Putamen (tissue), 1 donor: ENCODE measurements at regions not wholly inside any gene's neighbourhood (a gene's known extent, or its start where the extent isn't known, plus 50 kb on each side); places are given as distances from the start of the nearest gene placed in this dataset.
A peak's percentile ranks its signal among the peaks of the same experiment; 100 is the strongest.

Experiments
- DNase-seq: peaks from one replicate; pipeline ENCODE4 v3.0.0-alpha.2; 2016; ENCODE audit warnings: low spot score

DNA sequence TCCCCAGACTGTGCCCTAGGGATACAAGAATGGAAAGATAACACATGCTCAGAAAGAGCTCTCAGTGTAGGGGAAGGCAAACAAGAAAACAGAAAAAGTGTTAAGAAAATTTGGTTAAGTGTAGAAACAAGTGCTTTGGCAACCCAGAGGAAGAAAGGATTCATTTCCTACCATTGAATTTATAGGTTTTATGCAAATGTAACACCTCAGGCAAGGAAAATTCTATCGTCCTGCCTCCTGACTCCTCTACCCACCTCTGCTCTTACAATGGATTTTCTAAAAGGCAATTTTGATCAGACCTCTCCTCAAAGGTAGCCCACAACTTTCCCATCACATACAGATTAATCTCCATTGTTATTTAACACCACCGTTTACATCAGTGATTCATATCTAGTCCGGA is 298.7 kb downstream of the RFC3 start:
- DNase-seq = no peak

DNA sequence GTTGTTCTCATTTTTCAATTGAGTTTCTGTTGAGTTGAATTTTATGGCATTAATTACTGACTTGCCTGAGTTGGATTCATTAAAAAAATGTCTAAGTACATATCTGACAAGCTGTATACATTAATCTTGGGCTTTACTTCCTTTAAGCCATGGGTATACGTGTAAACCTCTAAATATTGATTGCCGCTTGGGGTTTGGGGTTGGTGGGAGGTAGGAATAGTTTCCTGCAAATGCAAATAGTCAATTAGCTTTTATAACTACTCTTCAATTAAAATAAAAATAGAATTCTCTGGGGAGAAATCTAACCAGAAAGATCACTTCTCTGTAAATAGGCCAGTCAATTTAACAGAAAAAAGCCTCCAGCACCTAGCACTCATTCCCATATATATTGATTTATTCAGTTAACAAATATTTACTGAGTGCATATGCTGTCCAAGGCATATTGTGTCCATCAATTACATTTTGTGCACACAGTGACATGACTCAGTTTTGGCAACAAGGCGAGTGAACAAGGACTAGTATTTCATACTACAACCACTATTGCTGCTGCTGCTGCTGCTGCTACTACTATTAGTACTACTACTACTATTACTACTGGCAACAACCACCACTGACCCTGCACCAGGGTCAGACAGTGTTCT is 306.8 kb downstream of the RFC3 start:
- no peak for DNase-seq

DNA sequence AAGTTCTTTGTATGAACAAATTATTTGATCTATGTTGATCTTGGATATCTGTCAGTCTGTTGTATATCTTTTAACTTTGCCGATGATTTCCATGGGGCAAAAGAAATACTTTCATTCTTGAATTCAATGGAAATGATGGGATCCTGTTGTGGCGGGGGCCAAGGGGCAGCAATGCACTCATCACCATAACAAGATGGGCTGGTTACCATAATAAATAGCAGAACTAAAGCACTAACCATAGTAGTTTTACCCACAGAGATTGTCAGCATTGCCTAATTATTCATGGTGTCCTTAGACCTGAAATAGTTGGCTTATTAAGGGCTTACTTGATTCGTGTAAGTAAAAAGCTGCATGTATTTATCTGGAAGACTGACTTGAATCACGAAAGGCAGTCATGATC is 309.6 kb downstream of the RFC3 start:
- no peak for DNase-seq

DNA sequence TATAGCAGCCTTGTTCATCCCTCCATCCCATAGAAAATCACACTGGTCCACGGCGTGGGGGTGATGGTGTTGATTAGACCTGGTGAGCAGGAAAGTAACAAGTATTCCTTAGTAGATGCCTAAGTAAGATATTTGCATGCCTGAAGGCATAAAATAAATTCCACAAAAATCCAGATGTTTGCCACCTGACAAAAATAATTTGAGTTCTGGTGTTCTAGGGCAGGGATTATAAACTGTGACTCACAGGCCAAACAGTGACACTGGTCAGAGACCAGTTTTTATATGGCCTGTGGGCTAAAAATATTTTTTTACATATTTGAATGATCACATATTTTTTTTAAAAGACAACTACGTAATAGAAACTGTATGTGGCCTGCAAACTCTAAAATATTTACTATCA is 310.7 kb downstream of the RFC3 start:
- no peak for DNase-seq

DNA sequence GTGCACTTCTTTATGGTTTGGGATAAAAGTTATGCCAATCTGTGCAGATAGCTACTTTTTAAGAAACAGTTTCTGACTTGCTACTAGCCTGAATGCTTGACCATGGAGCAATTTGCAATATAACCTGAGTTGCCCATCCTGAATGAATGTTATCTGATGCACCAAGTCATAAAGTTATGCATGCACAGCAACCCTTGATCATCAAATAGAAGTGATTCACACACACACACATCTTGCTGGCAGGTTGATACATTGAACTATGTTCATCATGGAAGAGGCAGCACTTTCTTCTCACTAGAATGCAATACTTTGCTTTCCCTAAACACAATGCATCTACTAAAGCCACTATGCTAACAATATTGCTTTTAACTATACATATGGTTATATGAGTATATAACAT is 311.5 kb downstream of the RFC3 start:
- no peak for DNase-seq

DNA sequence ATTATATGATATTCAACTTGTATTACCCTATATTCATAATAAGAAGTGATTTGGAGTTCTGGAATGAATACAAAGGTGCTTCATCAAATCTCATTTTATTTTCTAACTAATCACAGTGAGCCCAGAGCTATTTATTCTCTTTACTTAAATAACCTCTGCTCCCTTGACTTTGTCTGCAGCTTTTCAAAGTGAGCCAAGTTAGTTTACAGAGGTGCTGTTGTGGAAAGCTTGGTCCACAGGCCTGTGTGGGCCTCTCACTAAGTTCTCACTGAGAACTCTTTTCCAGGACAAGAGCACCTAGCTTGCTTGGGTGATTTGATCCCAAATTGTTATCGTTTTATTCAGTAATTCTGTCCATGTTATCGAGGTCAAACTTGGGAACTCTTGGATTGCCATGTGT is 319.3 kb downstream of the RFC3 start:
- DNase-seq = no peak

DNA sequence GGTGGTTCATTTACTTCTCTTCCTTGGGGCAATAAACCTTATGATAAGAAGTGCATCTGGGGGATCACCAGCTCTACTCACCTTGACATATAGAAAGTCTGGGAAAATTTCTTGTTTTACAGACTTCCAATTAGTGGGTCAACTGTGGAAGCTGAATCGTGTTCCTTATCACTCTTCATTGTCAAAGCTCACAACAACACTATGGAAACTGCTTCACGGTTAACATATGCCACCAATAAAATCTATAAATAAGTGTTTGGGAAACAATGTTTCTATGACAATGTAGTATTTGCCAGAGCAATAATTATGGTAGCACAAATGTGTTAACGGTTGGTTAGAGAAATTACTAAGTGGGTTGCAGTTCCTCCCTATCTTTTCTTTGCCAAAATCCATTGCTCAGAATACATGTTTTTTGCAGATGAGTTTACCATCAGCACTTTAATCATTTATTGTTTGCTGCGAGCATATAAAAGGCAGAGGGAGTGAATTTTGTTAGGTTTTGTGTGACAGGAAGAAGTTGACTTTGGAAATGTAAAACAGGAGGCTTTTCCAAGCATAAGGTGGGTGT is 321.8 kb downstream of the RFC3 start:
- no peak for DNase-seq

DNA sequence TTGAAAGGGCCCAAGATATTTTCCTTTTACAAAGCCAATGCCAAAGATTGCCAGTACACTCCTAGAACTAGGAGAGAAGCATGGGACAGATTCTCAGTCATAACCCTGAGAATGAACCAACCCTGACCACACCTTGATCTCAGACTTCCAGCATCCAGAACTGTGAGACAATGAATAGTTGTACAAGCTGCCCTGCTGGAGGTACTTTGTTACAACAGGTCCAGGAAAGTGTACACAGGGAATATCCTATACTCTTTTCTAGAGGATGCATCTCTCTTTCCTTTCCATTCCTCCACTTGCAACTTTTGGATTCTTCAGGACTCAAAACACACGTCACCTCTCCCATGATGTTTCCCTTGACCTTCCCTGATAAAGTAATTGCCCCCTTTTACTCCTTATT is 325.7 kb downstream of the RFC3 start:
- no peak for DNase-seq

DNA sequence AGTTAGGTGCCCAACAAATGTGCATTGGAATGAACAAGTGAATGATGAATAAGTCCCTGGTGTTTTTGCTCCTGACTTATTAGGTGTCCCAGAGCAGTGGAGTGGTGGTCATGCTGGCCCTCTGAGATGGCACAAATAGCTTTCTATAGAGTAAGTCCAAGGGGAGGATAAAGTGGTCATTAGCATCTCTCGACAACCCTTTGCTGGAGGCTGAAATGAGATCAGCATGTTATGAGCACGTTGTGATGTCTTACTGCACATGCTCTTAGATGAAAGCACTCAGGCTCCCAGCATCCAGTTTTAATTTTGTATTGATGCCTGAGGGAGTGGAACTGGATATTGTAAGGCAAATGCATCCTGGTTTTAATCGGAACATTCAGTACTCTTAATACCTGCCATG is 326.2 kb downstream of the RFC3 start:
- DNase-seq = no peak

DNA sequence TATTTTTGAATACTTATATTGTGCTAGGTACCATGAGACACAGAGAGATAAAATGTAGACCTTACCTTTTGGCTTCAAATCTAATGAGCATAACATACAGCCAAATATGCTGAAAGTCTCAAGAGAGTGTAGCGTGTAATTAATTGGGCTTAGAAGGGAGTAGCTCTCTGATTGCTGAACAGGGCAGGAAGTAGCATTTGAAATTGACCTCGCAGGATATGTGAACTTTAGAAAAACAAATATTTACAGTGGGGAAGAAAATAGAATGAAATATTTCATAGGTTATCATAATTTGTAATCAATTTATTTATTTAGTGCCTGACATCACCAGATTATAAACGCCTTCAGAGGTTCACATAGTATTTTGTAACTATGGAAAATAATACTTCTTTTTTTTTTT is 327.1 kb downstream of the RFC3 start:
- no peak for DNase-seq

DNA sequence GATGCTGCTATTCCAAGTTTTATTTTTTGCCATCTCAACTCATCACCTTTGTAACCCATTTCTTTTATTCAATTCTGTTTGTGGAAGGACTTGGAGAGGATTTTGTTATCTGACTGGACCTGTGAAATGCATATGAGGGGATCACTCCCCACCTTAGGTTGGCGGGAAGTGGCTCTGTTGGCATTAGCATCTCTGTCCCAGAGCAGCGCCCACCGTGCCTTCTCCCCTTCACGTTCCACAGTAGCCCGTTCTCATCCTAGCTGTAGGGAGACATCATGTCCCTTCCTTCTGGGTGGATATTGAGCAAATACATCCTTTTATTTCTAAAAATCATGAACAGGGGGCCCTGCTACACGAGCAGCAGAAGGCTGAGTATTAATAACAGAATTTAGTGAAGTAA is 330.4 kb downstream of the RFC3 start:
- no peak for DNase-seq

DNA sequence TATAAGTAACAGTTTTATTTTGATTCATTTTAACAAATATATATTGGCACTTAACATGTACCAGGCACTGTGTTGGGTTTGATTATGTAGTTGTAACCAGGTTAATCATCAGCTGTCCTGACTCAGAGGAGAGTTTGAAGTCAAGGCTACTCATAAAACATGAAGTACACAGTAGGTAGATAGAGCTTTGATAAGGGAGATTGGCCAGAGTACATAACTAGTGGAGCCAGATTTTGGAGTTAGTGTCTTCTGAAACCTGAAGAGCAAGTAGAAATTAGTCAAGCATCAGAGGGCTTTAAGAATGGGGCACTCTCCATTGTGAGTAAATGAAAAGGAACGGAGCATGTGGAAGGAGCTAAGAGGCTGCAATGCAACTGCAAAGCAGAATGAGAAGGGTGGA is 333.9 kb downstream of the RFC3 start:
- no peak for DNase-seq

DNA sequence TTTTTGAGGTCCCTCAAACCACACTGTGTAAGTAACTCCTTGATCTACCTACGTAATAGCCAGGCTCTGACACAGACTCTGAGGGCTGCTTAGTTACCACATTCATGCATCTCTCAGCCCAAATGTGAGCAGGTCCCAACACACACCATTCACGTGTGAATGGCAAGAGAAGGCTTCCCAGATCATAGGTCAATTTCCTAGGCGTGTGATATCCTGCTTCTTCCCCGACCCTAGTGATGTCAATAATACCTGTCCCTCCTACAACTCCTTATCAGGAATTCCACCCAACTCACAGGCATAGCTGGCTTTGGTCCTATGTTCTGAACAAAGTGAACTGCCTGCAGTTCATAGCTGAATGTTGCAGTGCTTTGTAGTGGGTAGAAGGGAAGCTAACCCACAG is 334.5 kb downstream of the RFC3 start:
- no peak for DNase-seq

DNA sequence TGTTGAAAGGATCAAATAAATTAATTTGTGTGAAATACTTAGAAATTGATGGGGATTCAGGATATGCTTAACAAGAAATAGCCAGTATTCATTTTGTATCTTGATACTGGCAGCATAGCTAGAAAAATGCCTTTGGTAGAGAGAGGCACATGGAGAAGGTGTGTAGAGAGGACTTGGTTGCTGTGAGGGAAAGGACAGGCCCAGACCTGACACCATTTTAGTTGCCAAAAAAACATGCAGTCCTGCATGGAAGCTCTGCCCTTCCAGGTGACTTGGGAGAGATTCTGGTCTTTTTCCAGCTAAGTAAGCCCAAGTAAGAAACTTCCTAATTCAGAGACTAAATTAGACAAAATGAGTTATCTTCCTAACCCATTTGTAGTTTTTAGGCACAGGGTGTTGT is 335.0 kb downstream of the RFC3 start:
- no peak for DNase-seq

DNA sequence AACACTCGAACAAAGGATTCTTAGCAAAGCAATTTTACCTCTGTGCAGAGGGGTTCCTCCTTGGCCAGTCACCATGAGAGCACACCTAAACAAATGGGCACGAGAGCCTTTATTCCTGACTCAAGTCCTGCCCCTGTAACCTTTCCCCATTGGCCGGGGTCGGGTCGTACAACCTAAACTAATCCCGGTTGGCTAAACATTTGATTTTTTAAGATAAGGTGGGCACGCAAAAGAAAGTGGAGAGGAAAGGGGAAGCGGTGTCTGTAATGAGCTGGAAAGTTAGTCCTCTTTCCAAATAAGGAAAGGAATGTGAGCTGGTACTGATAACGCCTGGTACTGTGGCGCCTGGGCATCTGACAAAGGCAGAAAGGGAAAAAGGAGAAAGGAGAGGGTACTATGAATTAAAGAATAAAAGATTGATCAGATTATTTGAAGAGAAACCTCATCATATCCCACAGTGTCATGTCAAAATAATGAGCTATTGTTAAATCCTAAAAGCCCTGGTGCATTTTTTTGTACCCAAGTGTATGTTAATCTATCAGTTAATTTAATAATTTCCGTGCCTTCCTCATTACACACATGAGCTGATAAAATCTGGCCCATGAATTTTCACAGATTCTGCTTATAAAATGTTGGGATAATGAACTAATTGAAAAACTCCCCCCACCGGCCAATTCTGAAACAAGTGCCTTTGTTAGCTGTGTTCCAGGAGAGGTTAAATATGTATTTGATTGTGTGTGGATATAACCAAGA is 335.7 kb downstream of the RFC3 start:
- no peak for DNase-seq

DNA sequence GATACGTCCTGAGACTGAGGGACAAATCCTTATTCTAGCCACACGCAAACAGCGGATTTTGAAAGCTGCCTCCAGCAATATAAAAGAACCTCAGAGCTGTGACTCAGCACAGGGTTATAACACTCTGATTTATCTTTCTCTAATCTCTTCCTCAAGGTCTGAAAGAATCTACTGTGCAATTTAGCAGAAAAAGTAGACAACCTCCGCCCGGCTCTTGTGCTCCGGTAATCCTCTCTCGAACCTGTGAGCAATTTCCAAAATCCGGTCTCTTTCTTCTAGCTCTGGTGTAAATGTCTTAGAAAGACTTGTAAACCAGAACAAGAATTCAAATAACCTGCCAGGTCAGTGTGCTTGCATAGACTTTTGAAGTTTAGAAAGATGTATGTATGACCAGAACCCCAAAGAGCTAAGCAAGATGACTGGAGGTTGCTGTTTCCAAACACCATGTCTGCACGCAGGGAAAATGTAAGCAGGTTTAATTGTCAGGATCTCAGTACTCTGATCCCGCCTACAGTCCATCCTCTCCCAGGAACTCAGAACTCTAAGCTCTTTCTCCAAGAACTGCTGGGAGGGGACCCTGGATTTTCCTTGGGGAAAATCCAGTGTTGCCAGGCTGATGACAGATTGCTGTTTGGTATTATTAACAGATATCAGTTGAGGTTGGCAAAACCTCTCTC is 338.1 kb downstream of the RFC3 start:
- DNase-seq = no peak

DNA sequence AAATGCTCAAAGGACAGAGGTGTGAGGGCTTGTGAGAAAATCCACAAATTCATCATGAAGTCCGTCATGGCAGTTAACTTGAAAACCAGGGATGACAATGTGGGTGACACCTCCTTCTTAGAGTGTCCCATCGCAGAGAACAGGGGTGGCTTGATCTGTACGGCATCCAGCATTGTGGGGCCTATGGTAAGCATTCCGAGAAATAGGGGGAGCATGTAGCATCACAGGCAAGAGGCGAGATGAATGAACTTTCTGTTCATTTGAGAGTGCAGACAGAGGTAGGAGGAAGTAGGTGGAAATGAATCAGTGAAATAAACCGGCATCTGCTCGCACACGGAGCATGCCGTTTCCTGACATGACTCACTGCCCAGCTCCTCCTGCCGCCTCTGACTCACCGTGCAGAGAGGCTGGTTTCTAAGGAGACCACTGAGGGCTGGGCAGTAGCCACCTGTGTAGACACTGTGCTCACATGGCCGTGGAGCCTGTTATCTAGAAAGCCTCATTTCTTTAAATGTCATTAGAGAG is 339.0 kb downstream of the RFC3 start:
- DNase-seq = peak; percentile 47

DNA sequence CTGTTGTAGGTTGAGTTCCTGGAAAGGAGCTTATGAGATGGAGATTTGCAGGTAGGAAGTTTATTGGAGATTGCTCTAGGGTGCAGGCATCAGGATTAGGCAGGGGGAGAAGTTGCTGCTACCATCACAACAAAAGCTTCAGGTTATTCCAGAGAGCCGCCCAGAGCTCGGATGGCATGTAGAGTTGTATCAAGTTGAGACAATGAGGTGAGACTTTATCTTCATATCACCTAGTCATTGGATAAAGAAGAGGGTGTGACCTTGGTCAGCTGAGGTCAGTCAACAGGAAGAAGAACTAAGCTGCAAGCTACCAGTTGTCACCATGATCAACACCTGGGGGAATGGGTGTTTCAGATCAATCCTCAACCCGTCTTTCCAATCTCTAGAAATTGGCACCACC is 342.0 kb downstream of the RFC3 start:
- no peak for DNase-seq

DNA sequence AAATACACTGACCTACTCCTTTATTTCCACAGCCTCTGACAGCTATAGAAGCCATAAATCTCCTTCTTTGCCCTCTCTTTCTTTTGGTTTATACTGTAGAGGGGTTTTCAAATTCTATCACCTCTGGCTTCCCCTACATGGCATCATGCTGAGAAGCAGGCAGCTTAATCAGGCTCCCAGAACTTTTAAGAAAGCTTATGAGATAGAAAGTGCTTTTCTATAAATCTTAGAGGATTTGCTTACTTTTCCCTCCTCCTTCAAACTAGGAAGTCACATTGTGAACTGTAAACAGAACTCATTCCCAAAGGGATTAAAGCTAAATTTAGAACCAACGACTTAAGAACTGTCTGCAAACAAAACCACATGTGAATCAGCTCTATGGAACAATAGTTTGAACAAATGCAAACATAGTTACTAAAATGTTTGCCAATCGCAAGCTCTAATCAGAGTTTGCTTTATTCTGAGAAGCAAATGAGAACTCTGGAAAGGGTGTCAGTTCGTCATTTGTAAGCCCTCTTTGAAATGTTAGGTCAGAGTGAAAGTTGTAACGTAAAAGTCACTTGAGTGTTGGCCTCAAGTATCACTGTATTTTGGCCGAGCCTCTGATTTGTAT is 344.1 kb downstream of the RFC3 start:
- peak; percentile 7 for DNase-seq

DNA sequence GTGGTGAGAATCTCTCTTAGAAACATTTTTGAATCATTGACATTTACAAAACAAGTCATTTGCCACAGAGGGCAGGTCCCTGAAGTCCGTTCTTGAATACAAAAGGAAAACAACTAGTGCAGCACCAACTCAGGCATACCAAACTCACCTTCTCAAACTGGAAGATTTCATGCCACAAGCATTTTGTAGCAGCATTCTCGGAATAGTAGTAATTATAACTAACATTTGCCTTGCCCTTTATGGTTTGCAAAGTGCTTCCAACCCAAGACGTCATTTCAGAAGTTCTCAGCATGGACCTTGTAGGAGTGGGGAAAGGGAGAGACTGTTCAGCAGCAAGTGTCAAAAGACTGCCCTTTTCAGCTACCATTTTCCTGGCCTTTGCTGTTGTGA is 344.6 kb downstream of the RFC3 start:
- no peak for DNase-seq

DNA sequence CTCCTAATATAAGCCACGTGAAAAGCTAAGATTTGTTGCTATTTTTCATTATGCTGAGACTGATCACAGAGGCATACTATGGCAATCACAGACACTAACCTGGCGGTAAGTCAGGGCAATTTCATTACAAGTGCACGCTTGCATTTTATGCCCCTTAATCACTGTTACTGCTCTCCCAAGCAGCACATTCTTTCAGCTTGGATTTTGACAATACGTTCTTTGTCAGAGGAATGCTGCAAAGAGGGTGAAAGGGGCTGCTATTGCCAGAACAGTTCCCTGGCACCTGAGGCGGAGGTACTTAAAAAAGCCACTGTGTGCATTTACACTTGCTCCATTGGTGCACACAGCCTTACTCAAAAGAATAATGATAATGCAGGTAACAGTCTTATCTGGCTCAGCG is 346.6 kb downstream of the RFC3 start:
- no peak for DNase-seq

DNA sequence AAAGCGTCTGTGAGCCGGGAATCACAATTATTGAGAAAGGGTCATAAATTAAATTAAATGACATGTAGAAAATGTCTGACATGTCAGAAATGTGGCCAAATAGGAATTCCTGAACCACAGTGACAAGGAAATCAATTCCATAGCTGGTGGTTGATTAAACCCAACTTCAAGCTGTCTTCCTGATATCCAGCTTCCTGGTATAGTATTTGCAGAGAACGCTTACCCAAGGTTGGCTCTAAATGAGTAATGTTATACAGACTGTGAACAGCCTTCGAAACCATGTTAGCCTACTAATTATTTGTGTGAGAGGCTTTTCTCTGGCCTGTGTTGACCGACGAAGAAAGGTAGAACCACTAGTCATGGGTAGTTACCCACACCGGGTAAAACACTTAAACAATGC is 347.2 kb downstream of the RFC3 start:
- no peak for DNase-seq

DNA sequence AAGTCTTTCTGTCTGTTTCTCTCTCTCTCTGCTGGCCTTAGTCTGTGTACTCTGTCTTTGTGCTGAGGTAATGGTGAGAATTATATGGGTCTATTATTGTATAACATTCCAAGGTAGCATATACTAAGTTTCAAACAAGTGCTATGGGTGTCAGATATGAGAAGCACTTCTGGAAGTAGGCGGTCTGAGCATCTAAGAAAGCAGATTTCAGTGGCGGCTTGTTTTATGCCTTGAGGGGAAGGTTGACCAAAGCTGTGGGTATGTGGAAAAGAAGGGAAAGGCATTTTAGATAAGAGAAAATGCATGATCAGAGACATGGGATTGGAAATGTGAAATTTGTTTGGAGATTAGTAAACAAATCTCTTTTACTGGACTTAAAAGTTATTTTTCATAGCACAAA is 348.5 kb downstream of the RFC3 start:
- DNase-seq = no peak
